K562 (cell line): ENCODE measurements at regions not wholly inside any gene's neighbourhood (a gene's known extent, or its start where the extent isn't known, plus 50 kb on each side); places are given as distances from the start of the nearest gene placed in this dataset.

Source experiments
- KDM1A ChIP-seq, 2 experiments: fragments of 450-650 bp; IDR thresholded peaks; 2 replicates each; pipeline ENCODE4 v1.6.1; 2016; ENCODE audit warnings: mild to moderate bottlenecking in 2 of 2
- TAF15 ChIP-seq: fragments of 200-400 bp; formaldehyde crosslinking; IDR thresholded peaks from 2 replicates; pipeline ENCODE4 v1.6.1; 2017; ENCODE audit warnings: mild to moderate bottlenecking, low read depth, low read length, moderate library complexity
- TF ChIP-seq, protein P1 (sequence below): fragments of 450-650 bp; IDR thresholded peaks from 2 replicates; pipeline ENCODE4 v1.6.1; 2017; ENCODE audit warnings: antibody characterized with exemption, mild to moderate bottlenecking
- TF ChIP-seq, protein P2 (sequence below): fragments of 450-650 bp; IDR thresholded peaks from 2 replicates; pipeline ENCODE4 v1.6.1; 2016; ENCODE audit warnings: mild to moderate bottlenecking, moderate library complexity
- TF ChIP-seq, protein P3 (sequence below): fragments of 450-650 bp; conservative IDR thresholded peaks from 2 replicates; pipeline ENCODE4 v1.6.1; 2016; ENCODE audit warnings: missing genetic modification characterization, low read depth, mild to moderate bottlenecking, control low read depth, missing compliant biosample characterization
- TF ChIP-seq, protein P4 (sequence below): sonication (generic); formaldehyde crosslinking; IDR thresholded peaks from 2 replicates; pipeline ENCODE4 v1.8.0; 2022; ENCODE audit warnings: missing genetic modification reagents, mild to moderate bottlenecking, borderline replicate concordance

DNA sequence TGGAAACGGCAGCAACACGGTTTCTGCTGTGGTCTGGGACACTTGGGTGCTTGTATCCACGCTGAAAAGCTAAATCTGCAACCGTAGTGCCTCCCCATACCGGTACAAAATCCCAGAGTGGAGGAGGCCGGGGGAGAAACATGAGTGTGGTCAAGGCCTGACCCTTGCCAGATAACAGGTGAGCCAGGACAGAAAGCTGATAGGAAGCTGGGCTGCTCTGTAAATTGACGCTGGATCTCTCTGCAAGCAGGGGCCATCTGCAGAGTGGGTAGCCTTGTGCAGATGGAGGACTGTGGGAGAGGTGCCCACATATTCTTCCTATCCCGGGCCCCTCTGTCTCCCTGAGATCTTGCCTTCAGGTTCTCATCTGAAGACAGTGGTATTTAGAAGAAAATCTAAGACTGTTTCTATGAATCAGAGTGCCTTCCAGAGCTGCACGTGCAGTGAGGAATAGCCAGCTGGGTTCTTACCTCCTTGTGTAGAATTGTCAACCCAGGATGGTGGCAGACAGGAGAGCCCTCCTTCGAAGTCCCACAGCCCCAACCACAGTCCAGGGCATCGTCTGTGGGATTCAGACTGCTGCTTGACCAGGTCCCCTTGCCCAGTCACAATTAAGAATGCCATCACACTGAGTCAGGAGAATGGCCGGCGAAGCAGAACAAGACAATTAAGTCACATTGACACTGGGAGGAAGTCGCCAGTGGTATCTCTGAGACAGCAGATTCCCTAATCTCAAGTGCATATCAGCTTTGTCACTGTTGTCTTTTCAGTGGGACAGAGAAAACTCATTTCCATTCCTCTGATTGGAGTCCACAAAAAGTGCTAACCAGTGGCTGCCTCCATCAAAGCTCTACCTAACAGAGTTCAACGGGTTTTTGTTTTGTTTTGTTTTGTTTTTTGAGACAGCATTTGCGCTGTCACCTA, 100.0 kb upstream of the RIPOR2 start (continued):
- TF ChIP-seq, protein P1, sequence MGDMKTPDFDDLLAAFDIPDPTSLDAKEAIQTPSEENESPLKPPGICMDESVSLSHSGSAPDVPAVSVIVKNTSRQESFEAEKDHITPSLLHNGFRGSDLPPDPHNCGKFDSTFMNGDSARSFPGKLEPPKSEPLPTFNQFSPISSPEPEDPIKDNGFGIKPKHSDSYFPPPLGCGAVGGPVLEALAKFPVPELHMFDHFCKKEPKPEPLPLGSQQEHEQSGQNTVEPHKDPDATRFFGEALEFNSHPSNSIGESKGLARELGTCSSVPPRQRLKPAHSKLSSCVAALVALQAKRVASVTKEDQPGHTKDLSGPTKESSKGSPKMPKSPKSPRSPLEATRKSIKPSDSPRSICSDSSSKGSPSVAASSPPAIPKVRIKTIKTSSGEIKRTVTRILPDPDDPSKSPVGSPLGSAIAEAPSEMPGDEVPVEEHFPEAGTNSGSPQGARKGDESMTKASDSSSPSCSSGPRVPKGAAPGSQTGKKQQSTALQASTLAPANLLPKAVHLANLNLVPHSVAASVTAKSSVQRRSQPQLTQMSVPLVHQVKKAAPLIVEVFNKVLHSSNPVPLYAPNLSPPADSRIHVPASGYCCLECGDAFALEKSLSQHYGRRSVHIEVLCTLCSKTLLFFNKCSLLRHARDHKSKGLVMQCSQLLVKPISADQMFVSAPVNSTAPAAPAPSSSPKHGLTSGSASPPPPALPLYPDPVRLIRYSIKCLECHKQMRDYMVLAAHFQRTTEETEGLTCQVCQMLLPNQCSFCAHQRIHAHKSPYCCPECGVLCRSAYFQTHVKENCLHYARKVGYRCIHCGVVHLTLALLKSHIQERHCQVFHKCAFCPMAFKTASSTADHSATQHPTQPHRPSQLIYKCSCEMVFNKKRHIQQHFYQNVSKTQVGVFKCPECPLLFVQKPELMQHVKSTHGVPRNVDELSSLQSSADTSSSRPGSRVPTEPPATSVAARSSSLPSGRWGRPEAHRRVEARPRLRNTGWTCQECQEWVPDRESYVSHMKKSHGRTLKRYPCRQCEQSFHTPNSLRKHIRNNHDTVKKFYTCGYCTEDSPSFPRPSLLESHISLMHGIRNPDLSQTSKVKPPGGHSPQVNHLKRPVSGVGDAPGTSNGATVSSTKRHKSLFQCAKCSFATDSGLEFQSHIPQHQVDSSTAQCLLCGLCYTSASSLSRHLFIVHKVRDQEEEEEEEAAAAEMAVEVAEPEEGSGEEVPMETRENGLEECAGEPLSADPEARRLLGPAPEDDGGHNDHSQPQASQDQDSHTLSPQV, result no peak
- no peak for TF ChIP-seq TAF15
- TF ChIP-seq, protein P2, sequence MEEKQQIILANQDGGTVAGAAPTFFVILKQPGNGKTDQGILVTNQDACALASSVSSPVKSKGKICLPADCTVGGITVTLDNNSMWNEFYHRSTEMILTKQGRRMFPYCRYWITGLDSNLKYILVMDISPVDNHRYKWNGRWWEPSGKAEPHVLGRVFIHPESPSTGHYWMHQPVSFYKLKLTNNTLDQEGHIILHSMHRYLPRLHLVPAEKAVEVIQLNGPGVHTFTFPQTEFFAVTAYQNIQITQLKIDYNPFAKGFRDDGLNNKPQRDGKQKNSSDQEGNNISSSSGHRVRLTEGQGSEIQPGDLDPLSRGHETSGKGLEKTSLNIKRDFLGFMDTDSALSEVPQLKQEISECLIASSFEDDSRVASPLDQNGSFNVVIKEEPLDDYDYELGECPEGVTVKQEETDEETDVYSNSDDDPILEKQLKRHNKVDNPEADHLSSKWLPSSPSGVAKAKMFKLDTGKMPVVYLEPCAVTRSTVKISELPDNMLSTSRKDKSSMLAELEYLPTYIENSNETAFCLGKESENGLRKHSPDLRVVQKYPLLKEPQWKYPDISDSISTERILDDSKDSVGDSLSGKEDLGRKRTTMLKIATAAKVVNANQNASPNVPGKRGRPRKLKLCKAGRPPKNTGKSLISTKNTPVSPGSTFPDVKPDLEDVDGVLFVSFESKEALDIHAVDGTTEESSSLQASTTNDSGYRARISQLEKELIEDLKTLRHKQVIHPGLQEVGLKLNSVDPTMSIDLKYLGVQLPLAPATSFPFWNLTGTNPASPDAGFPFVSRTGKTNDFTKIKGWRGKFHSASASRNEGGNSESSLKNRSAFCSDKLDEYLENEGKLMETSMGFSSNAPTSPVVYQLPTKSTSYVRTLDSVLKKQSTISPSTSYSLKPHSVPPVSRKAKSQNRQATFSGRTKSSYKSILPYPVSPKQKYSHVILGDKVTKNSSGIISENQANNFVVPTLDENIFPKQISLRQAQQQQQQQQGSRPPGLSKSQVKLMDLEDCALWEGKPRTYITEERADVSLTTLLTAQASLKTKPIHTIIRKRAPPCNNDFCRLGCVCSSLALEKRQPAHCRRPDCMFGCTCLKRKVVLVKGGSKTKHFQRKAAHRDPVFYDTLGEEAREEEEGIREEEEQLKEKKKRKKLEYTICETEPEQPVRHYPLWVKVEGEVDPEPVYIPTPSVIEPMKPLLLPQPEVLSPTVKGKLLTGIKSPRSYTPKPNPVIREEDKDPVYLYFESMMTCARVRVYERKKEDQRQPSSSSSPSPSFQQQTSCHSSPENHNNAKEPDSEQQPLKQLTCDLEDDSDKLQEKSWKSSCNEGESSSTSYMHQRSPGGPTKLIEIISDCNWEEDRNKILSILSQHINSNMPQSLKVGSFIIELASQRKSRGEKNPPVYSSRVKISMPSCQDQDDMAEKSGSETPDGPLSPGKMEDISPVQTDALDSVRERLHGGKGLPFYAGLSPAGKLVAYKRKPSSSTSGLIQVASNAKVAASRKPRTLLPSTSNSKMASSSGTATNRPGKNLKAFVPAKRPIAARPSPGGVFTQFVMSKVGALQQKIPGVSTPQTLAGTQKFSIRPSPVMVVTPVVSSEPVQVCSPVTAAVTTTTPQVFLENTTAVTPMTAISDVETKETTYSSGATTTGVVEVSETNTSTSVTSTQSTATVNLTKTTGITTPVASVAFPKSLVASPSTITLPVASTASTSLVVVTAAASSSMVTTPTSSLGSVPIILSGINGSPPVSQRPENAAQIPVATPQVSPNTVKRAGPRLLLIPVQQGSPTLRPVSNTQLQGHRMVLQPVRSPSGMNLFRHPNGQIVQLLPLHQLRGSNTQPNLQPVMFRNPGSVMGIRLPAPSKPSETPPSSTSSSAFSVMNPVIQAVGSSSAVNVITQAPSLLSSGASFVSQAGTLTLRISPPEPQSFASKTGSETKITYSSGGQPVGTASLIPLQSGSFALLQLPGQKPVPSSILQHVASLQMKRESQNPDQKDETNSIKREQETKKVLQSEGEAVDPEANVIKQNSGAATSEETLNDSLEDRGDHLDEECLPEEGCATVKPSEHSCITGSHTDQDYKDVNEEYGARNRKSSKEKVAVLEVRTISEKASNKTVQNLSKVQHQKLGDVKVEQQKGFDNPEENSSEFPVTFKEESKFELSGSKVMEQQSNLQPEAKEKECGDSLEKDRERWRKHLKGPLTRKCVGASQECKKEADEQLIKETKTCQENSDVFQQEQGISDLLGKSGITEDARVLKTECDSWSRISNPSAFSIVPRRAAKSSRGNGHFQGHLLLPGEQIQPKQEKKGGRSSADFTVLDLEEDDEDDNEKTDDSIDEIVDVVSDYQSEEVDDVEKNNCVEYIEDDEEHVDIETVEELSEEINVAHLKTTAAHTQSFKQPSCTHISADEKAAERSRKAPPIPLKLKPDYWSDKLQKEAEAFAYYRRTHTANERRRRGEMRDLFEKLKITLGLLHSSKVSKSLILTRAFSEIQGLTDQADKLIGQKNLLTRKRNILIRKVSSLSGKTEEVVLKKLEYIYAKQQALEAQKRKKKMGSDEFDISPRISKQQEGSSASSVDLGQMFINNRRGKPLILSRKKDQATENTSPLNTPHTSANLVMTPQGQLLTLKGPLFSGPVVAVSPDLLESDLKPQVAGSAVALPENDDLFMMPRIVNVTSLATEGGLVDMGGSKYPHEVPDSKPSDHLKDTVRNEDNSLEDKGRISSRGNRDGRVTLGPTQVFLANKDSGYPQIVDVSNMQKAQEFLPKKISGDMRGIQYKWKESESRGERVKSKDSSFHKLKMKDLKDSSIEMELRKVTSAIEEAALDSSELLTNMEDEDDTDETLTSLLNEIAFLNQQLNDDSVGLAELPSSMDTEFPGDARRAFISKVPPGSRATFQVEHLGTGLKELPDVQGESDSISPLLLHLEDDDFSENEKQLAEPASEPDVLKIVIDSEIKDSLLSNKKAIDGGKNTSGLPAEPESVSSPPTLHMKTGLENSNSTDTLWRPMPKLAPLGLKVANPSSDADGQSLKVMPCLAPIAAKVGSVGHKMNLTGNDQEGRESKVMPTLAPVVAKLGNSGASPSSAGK, result 0 out of 2 replicates have a peak, but pooled peaks have one; percentile 24
- 0 out of 4 replicates have a peak, but pooled peaks have one; percentile 13 to 22 for TF ChIP-seq KDM1A (IDR thresholded peaks at IDR 0.05)
- TF ChIP-seq, protein P3, sequence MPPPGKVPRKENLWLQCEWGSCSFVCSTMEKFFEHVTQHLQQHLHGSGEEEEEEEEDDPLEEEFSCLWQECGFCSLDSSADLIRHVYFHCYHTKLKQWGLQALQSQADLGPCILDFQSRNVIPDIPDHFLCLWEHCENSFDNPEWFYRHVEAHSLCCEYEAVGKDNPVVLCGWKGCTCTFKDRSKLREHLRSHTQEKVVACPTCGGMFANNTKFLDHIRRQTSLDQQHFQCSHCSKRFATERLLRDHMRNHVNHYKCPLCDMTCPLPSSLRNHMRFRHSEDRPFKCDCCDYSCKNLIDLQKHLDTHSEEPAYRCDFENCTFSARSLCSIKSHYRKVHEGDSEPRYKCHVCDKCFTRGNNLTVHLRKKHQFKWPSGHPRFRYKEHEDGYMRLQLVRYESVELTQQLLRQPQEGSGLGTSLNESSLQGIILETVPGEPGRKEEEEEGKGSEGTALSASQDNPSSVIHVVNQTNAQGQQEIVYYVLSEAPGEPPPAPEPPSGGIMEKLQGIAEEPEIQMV, result no peak
- TF ChIP-seq, protein P4, sequence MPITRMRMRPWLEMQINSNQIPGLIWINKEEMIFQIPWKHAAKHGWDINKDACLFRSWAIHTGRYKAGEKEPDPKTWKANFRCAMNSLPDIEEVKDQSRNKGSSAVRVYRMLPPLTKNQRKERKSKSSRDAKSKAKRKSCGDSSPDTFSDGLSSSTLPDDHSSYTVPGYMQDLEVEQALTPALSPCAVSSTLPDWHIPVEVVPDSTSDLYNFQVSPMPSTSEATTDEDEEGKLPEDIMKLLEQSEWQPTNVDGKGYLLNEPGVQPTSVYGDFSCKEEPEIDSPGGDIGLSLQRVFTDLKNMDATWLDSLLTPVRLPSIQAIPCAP (CRISPR knock-in tag), result no peak
